HepG2 (cell line): ENCODE measurements at regions not wholly inside any gene's neighbourhood (a gene's known extent, or its start where the extent isn't known, plus 50 kb on each side); places are given as distances from the start of the nearest gene placed in this dataset.

Experiments used
- ATAC-seq: fragments of 200-7000 bp; cut with Tn5 transposase; 3 replicates; pipeline ENCODE4 v1.9.1; 2020; ENCODE audit warnings: mild to moderate bottlenecking, moderate library complexity
- BruUV-seq: library from RNA; stranded (reverse); fragments of 400-500 nt; replicated peaks from 2 replicates; lab custom pipeline; 2021; lab: Mats Ljungman, UMichigan
- CTCF ChIA-PET: fragments of 300-600 bp; formaldehyde crosslinking; extraction: SDS; loops from one replicate; lab custom pipeline; 2021; ENCODE audit warnings: low total read pairs, inconsistent platforms, low intra/inter-chr PET ratio; lab: Yijun Ruan, JAX
- POLR2A ChIA-PET: fragments of 350-600 bp; sonication (Branson Sonifier 250); formaldehyde crosslinking; loops from one replicate; lab custom pipeline; 2020; ENCODE audit warnings: antibody characterized with exemption, inconsistent platforms; lab: Yijun Ruan, JAX
- DNase-seq: peaks from one replicate; pipeline ENCODE4 v3.0.0-alpha.2; 2015; ENCODE audit warnings: low spot score
- FAIRE-seq: peaks from 3 replicates; lab custom pipeline; 2011; peaks lifted over from hg19 to GRCh38; lab: Jason Lieb, UNC
- H2AFZ ChIP-seq: one replicate; pipeline ENCODE4 v1.6.1; 2011; ENCODE audit warnings: low read length, inconsistent platforms
- H3K27ac ChIP-seq: fragments of 300-600 bp; 3 replicates; pipeline ENCODE4 v1.8.0; 2011; ENCODE audit warnings: mixed run types, mild to moderate bottlenecking, mixed read lengths, low read length, inconsistent platforms; ENCODE audit not compliant: insufficient read depth; ENCODE audit errors: extremely low read length
- H3K27me3 ChIP-seq, 2 experiments: fragments of 200-600 bp in 1 of 2; 2 replicates in 1 of 2; 3 replicates in 1 of 2; pipeline versions ENCODE4 v1.6.0 to v1.8.0; 2011; ENCODE audit warnings: low read length in 2 of 2, mild to moderate bottlenecking in 2 of 2, moderate library complexity in 2 of 2, inconsistent platforms in 1 of 2; ENCODE audit not compliant: insufficient read depth in 2 of 2, control insufficient read depth in 1 of 2
- H3K36me3 ChIP-seq, 2 experiments: fragments of 200-600 bp in 1 of 2; replicated peaks in 1 of 2; 2 replicates in 1 of 2; 3 replicates in 1 of 2; pipeline versions ENCODE4 v1.5.1 to v1.8.0; 2011; ENCODE audit warnings: low read length in 2 of 2, inconsistent platforms in 1 of 2; ENCODE audit not compliant: insufficient read depth in 2 of 2, control insufficient read depth in 1 of 2
- H3K4me1 ChIP-seq: 2 replicates; pipeline ENCODE4 v1.5.1; 2012; ENCODE audit warnings: low read length, inconsistent platforms; ENCODE audit not compliant: insufficient read depth
- H3K4me2 ChIP-seq: 2 replicates; pipeline ENCODE4 v1.6.0; 2011; ENCODE audit warnings: low read depth, low read length, inconsistent platforms
- H3K4me3 ChIP-seq, 3 experiments: fragments of 200-600 bp in 1 of 3; sonication (generic), shearing (Covaris generic) in 1 of 3; replicated peaks in 1 of 3; 2 replicates each; pipeline ENCODE4 v1.5.1; 2011 to 2016; ENCODE audit warnings: low read length in 3 of 3, inconsistent platforms in 2 of 3, low read depth in 2 of 3, mild to moderate bottlenecking in 2 of 3, control low read depth in 1 of 3, mixed read lengths in 1 of 3; ENCODE audit not compliant: insufficient read depth in 1 of 3
- H3K79me2 ChIP-seq: one replicate; pipeline ENCODE4 v1.6.1; 2011; ENCODE audit warnings: low read length, inconsistent platforms; ENCODE audit not compliant: insufficient read depth
- H3K9ac ChIP-seq: 2 replicates; pipeline ENCODE4 v1.6.0; 2011; ENCODE audit warnings: mild to moderate bottlenecking, low read depth, low read length, inconsistent platforms; ENCODE audit not compliant: insufficient read depth
- H3K9me3 ChIP-seq: 2 replicates; pipeline ENCODE4 v1.5.1; 2012; ENCODE audit warnings: mild to moderate bottlenecking, low read length
- H4K20me1 ChIP-seq: 2 replicates; pipeline ENCODE4 v1.6.0; 2011; ENCODE audit warnings: inconsistent platforms, mild to moderate bottlenecking, low read length, moderate library complexity; ENCODE audit not compliant: insufficient read depth
- CC2D1A ChIP-seq: sonication (generic); formaldehyde crosslinking; IDR thresholded peaks from 2 replicates; pipeline ENCODE4 v1.8.1; 2023; ENCODE audit warnings: mild to moderate bottlenecking, missing genetic modification reagents
- ETV5 ChIP-seq: IDR thresholded peaks from 2 replicates; pipeline ENCODE4 v1.6.1; 2018; ENCODE audit warnings: missing biosample characterization, missing genetic modification reagents, inconsistent platforms, borderline replicate concordance
- FOXA1 ChIP-seq, 2 experiments: fragments of 450-650 bp in 1 of 2; sonication (generic) in 1 of 2; formaldehyde crosslinking in 1 of 2; IDR thresholded peaks; 2 replicates each; pipeline versions ENCODE4 v1.4.0 to v1.6.1; 2016 to 2020; ENCODE audit warnings: missing genetic modification reagents in 1 of 2
- GFI1 ChIP-seq: sonication (generic); formaldehyde crosslinking; IDR thresholded peaks from 2 replicates; pipeline ENCODE4 v1.5.0; 2020; ENCODE audit warnings: missing genetic modification reagents, mild to moderate bottlenecking, borderline replicate concordance
- MEF2D ChIP-seq: sonication (generic); formaldehyde crosslinking; IDR thresholded peaks from 2 replicates; pipeline ENCODE4 v1.5.1; 2020; ENCODE audit warnings: mild to moderate bottlenecking, missing genetic modification reagents
- NCOA5 ChIP-seq: sonication (generic); formaldehyde crosslinking; IDR thresholded peaks from 2 replicates; pipeline ENCODE4 v1.4.0; 2020; ENCODE audit warnings: missing genetic modification reagents
- SOX5 ChIP-seq: IDR thresholded peaks from 2 replicates; pipeline ENCODE4 v1.6.1; 2016; ENCODE audit warnings: borderline replicate concordance
- TCF7 ChIP-seq: sonication (generic); IDR thresholded peaks from 2 replicates; pipeline ENCODE4 v1.6.1; 2016; ENCODE audit warnings: antibody characterized with exemption, low read depth
- ZNF234 ChIP-seq: sonication (generic); formaldehyde crosslinking; conservative IDR thresholded peaks from 2 replicates; pipeline ENCODE4 v1.5.1; 2020; ENCODE audit warnings: mild to moderate bottlenecking, missing genetic modification reagents
- ZNF776 ChIP-seq: sonication (generic); formaldehyde crosslinking; IDR thresholded peaks from 2 replicates; pipeline ENCODE4 v1.4.0; 2020; ENCODE audit warnings: mild to moderate bottlenecking, missing genetic modification reagents
- WGBS: methylation state at CpG from one replicate; pipeline ENCODE4 v1.1.6; 2017; ENCODE audit warnings: low lambda C conversion rate; 5-methylcytosine and 5-hydroxymethylcytosine counted together
- in situ Hi-C: cut with HindIII; loops from 2 replicates; pipeline ENCODE4 v1.10.0; 2017; ENCODE audit warnings: low pct_unique_long_range_greater_than_20kb; ENCODE audit not compliant: extremely low pct_ligation_motif_present
- intact Hi-C: fragments of 100-400 bp; cut with micrococcal nuclease; formaldehyde crosslinking; loops from one replicate; pipeline ENCODE4 v1.10.0; 2022; ENCODE audit not compliant: unreplicated experiment
- TF ChIP-seq, protein P1 (sequence below): fragments of 450-650 bp; IDR thresholded peaks from 2 replicates; pipeline ENCODE4 v1.6.1; 2017; ENCODE audit warnings: mild to moderate bottlenecking
- TF ChIP-seq, protein P2 (sequence below): sonication (generic); formaldehyde crosslinking; IDR thresholded peaks from 2 replicates; pipeline ENCODE4 v1.4.0; 2020; ENCODE audit warnings: mild to moderate bottlenecking, missing genetic modification reagents

DNA sequence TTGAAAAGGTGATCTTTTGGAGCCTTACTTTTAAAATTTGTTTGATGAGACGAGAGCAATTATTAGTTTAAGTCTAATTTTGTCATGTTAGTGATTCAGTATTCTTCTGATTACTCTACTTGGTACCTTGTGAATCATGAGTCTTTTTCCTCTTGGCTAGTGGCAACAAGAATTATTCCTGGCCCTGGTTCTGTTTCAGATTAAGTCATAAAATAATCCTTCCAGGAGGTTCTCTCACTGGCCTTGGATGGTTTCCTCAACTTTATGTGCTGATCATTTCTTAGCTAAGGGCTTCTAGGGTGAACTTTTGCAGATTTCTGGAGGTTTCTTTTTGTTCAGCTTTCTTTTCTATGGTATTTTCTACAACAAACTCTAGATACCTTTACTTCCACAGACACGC lies 741.8 kb upstream of the LUZP2 start:
- Histone ChIP-seq H3K9me3 (0 out of 2 replicates have a peak, but pooled peaks cover 4% of the 10 kb centered on the region), H3K36me3 (no peaks in the 10 kb centered on the region), H4K20me1 (no peaks in the 10 kb centered on the region), H3K4me2 (no peak overlapping the region), H3K79me2 (no peaks in the 10 kb centered on the region), H3K27me3 (no peaks in the 10 kb centered on the region), H2AFZ (no peak overlapping the region), H3K9ac (no peak overlapping the region), H3K4me3 (no peak overlapping the region), H3K4me1 (no peaks in the 10 kb centered on the region), H3K27ac (no peak overlapping the region)
- DNase-seq (no peak), ATAC-seq (no peak), FAIRE-seq (no peak)
- ChIA-PET CTCF (no interaction called here), POLR2A (no interaction called here)
- intact Hi-C loops (no loop called here), in situ Hi-C loops (no loop called here)
- BruUV-seq = no TSS peak
- 16% methylated on average over 2 of the region's 2 CpGs for WGBS
- TF ChIP-seq ZNF234 (CRISPR knock-in tag) (no peak), TCF7 (no peak), MEF2D (CRISPR knock-in tag) (no peak), ETV5 (CRISPR knock-in tag) (no peak), CC2D1A (no peak), FOXA1 (IDR thresholded peaks at IDR 0.05) (no peak), FOXA1 (CRISPR knock-in tag; IDR thresholded peaks at IDR 0.05) (no peak), SOX5 (no peak), ZNF776 (no peak), NCOA5 (CRISPR knock-in tag) (no peak), GFI1 (CRISPR knock-in tag) (no peak)
- TF ChIP-seq, protein P1, sequence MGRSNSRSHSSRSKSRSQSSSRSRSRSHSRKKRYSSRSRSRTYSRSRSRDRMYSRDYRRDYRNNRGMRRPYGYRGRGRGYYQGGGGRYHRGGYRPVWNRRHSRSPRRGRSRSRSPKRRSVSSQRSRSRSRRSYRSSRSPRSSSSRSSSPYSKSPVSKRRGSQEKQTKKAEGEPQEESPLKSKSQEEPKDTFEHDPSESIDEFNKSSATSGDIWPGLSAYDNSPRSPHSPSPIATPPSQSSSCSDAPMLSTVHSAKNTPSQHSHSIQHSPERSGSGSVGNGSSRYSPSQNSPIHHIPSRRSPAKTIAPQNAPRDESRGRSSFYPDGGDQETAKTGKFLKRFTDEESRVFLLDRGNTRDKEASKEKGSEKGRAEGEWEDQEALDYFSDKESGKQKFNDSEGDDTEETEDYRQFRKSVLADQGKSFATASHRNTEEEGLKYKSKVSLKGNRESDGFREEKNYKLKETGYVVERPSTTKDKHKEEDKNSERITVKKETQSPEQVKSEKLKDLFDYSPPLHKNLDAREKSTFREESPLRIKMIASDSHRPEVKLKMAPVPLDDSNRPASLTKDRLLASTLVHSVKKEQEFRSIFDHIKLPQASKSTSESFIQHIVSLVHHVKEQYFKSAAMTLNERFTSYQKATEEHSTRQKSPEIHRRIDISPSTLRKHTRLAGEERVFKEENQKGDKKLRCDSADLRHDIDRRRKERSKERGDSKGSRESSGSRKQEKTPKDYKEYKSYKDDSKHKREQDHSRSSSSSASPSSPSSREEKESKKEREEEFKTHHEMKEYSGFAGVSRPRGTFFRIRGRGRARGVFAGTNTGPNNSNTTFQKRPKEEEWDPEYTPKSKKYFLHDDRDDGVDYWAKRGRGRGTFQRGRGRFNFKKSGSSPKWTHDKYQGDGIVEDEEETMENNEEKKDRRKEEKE = no peak
- TF ChIP-seq, protein P2, sequence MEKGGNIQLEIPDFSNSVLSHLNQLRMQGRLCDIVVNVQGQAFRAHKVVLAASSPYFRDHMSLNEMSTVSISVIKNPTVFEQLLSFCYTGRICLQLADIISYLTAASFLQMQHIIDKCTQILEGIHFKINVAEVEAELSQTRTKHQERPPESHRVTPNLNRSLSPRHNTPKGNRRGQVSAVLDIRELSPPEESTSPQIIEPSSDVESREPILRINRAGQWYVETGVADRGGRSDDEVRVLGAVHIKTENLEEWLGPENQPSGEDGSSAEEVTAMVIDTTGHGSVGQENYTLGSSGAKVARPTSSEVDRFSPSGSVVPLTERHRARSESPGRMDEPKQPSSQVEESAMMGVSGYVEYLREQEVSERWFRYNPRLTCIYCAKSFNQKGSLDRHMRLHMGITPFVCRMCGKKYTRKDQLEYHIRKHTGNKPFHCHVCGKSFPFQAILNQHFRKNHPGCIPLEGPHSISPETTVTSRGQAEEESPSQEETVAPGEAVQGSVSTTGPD (CRISPR knock-in tag) = no peak
